Keratinocyte (primary cell): ENCODE measurements at regions not wholly inside any gene's neighbourhood (a gene's known extent, or its start where the extent isn't known, plus 50 kb on each side); places are given as distances from the start of the nearest gene placed in this dataset.

Source experiments
- DNase-seq: peaks from one replicate; pipeline ENCODE4 v3.0.0-alpha.2; 2011; ENCODE audit warnings: low read depth, missing footprints, low spot score
- FAIRE-seq: peaks from 2 replicates; lab custom pipeline; 2011; peaks lifted over from hg19 to GRCh38; lab: Jason Lieb, UNC
- H2AFZ ChIP-seq: 2 replicates; pipeline ENCODE4 v1.6.0; 2012; ENCODE audit warnings: low read length, control low read depth, inconsistent platforms; ENCODE audit not compliant: control insufficient read depth
- H3K27ac ChIP-seq: 2 replicates; pipeline ENCODE4 v1.5.1; 2011; ENCODE audit warnings: low read length; ENCODE audit not compliant: control insufficient read depth, insufficient read depth
- H3K27me3 ChIP-seq: 3 replicates; pipeline ENCODE4 v1.6.0; 2011; ENCODE audit warnings: low read length; ENCODE audit not compliant: control insufficient read depth, insufficient read depth; ENCODE audit errors: extremely low read depth
- H3K36me3 ChIP-seq, 2 experiments: 2 replicates in 1 of 2; 3 replicates in 1 of 2; pipeline ENCODE4 v1.5.1; 2011; ENCODE audit warnings: low read length in 2 of 2, mild to moderate bottlenecking in 1 of 2; ENCODE audit not compliant: control insufficient read depth in 2 of 2, insufficient read depth in 2 of 2; ENCODE audit errors: extremely low read depth in 1 of 2
- H3K4me1 ChIP-seq: 3 replicates; pipeline ENCODE4 v1.5.1; 2011; ENCODE audit warnings: low read length; ENCODE audit not compliant: control insufficient read depth, insufficient read depth; ENCODE audit errors: extremely low read depth
- H3K4me2 ChIP-seq: 3 replicates; pipeline ENCODE4 v1.6.0; 2011; ENCODE audit warnings: low read depth, low read length; ENCODE audit not compliant: control insufficient read depth, insufficient read depth; ENCODE audit errors: extremely low read depth
- H3K4me3 ChIP-seq, 3 experiments: fragments of 200-600 bp in 1 of 3; sonication (generic) in 1 of 3; 2 replicates in 2 of 3; 3 replicates in 1 of 3; pipeline ENCODE4 v1.5.1; 2011 to 2016; ENCODE audit warnings: low read length in 3 of 3, mild to moderate bottlenecking in 3 of 3, control low read depth in 2 of 3, inconsistent platforms in 1 of 3, low read depth in 1 of 3, mixed read lengths in 1 of 3, mixed run types in 1 of 3, moderate library complexity in 1 of 3; ENCODE audit not compliant: control insufficient read depth in 2 of 3, insufficient read depth in 2 of 3; ENCODE audit errors: extremely low read depth in 1 of 3
- H3K79me2 ChIP-seq: 2 replicates; pipeline ENCODE4 v1.6.0; 2012; ENCODE audit warnings: low read length; ENCODE audit not compliant: control insufficient read depth, insufficient read depth
- H3K9ac ChIP-seq: 3 replicates; pipeline ENCODE4 v1.6.0; 2011; ENCODE audit warnings: low read length; ENCODE audit not compliant: control insufficient read depth, insufficient read depth; ENCODE audit errors: extremely low read depth
- H3K9me1 ChIP-seq: 3 replicates; pipeline ENCODE4 v1.6.0; 2011; ENCODE audit warnings: low read length; ENCODE audit not compliant: control insufficient read depth, insufficient read depth; ENCODE audit errors: extremely low read depth
- H3K9me3 ChIP-seq: 2 replicates; pipeline ENCODE4 v1.5.1; 2012; ENCODE audit warnings: low read depth, low read length; ENCODE audit not compliant: control insufficient read depth
- H4K20me1 ChIP-seq: 3 replicates; pipeline ENCODE4 v1.6.0; 2011; ENCODE audit warnings: low read length; ENCODE audit not compliant: control insufficient read depth, insufficient read depth; ENCODE audit errors: extremely low read depth
- CTCF ChIP-seq, 3 experiments: IDR thresholded peaks in 1 of 3; conservative IDR thresholded peaks in 1 of 3; optimal IDR thresholded peaks in 1 of 3; 2 replicates in 2 of 3; 3 replicates in 1 of 3; pipeline versions ENCODE3 to v1.5.1; 2011; ENCODE audit warnings: low read length in 3 of 3, mild to moderate bottlenecking in 3 of 3, moderate library complexity in 2 of 3, control low read depth in 1 of 3, inconsistent platforms in 1 of 3; ENCODE audit not compliant: insufficient read depth in 2 of 3; ENCODE audit errors: extremely low read depth in 1 of 3
- EZH2 ChIP-seq: IDR thresholded peaks from one replicate; pipeline ENCODE4 v1.6.1; 2012; ENCODE audit warnings: inconsistent platforms, mild to moderate bottlenecking, low read length, moderate library complexity
- dilution Hi-C: fragments of 300-500 bp; cut with MboI; formaldehyde crosslinking; loops from one replicate; pipeline ENCODE4 v1.7.0; 2020; ENCODE audit warnings: low sequenced_read_pairs; ENCODE audit not compliant: extremely low pct_ligation_motif_present

- Histone ChIP-seq H4K20me1 (no peaks in the 10 kb centered on the region), H3K9me1 (no peaks in the 10 kb centered on the region), H3K4me3 (peak overlapping the region in 2 of 3 experiments; percentile 16 to 38), H3K27me3 (no peaks in the 10 kb centered on the region), H3K9ac (no peak overlapping the region), H3K4me1 (peaks cover 27% of the 10 kb centered on the region), H2AFZ (no peak overlapping the region), H3K27ac (peak overlapping the region; percentile 87), H3K79me2 (no peaks in the 10 kb centered on the region), H3K4me2 (peak overlapping the region; percentile 72), H3K36me3 (no peaks in the 10 kb centered on the region), H3K9me3 (no peaks in the 10 kb centered on the region)
- DNase-seq = no peak
- dilution Hi-C loops = no loop called here
- TF ChIP-seq EZH2 = no peak
- no peak for TF ChIP-seq CTCF (optimal IDR thresholded peaks at IDR 0.05 in 1 of 3, IDR thresholded peaks at IDR 0.05 in 1 of 3, conservative IDR thresholded peaks at IDR 0.05 in 1 of 3; ENCODE audit: extremely low read depth in 1 of 3, insufficient read depth in 2 of 3, low read length in 3 of 3)
- peak; percentile 63 for FAIRE-seq
Observed at GRCh38 chr14:35212471-35213142, 79.6 kb upstream of the PSMA6 start.

- Histone ChIP-seq H3K9me3 (no peaks in the 10 kb centered on the region), H3K27me3 (no peaks in the 10 kb centered on the region), H3K79me2 (no peaks in the 10 kb centered on the region), H3K4me3 (peak overlapping the region in 2 of 3 experiments; percentile 16 to 38), H3K9me1 (no peaks in the 10 kb centered on the region), H2AFZ (no peak overlapping the region), H3K36me3 (no peaks in the 10 kb centered on the region), H3K4me2 (peak overlapping the region; percentile 72), H4K20me1 (no peaks in the 10 kb centered on the region), H3K4me1 (peaks cover 27% of the 10 kb centered on the region), H3K9ac (peak overlapping the region; percentile 30), H3K27ac (peak overlapping the region; percentile 87)
- FAIRE-seq = peak; percentile 82
- no peak for TF ChIP-seq EZH2
- TF ChIP-seq CTCF (optimal IDR thresholded peaks at IDR 0.05 in 1 of 3, IDR thresholded peaks at IDR 0.05 in 1 of 3, conservative IDR thresholded peaks at IDR 0.05 in 1 of 3; ENCODE audit: extremely low read depth in 1 of 3, insufficient read depth in 2 of 3, low read length in 3 of 3) = no peak
- no peak for DNase-seq
- dilution Hi-C loops = no loop called here
Observed at GRCh38 chr14:35213143-35213788, 78.9 kb upstream of the PSMA6 start.
